ENCODE measurements at regions not wholly inside any gene's neighbourhood (a gene's known extent, or its start where the extent isn't known, plus 50 kb on each side); places are given as distances from the start of the nearest gene placed in this dataset.

- Histone ChIP-seq H4K20me1 (ENCODE audit: insufficient read depth) (no peaks in the 10 kb centered on the region), H2AFZ (ENCODE audit: low read depth) (no peak overlapping the region), H3K27ac (no peak overlapping the region), H3K4me3 (IDR thresholded peaks at IDR 0.05; ENCODE audit: insufficient read depth, low read depth, low read length) (no peak overlapping the region), H3K4me2 (no peak overlapping the region), H3K27me3 (ENCODE audit: insufficient read depth, low read depth) (no peaks in the 10 kb centered on the region), H3K79me2 (ENCODE audit: insufficient read depth, low read depth) (no peaks in the 10 kb centered on the region), H3K9ac (no peak overlapping the region), H3K4me1 (ENCODE audit: low read depth, poor library complexity, severe bottlenecking) (no peaks in the 10 kb centered on the region), H3K36me3 (ENCODE audit: insufficient read depth) (no peaks in the 10 kb centered on the region)
- no peak for TF ChIP-seq CTCF (conservative IDR thresholded peaks at IDR 0.05; ENCODE audit: low read depth, low read length)
Measured at GRCh38 chr12:89111964-89112363, 240.3 kb downstream of the DUSP6 start.

GRCh38 chr12:89108265-89108664 lies 244.0 kb downstream of the DUSP6 start:
- no peaks in the 10 kb centered on the region for H4K20me1 ChIP-seq (ENCODE audit: insufficient read depth)
- no peak overlapping the region for H3K27ac ChIP-seq
- no peak overlapping the region for H3K4me2 ChIP-seq
- no peak overlapping the region for H3K9ac ChIP-seq
- no peaks in the 10 kb centered on the region for H3K36me3 ChIP-seq (ENCODE audit: insufficient read depth)
- H3K4me3 ChIP-seq (IDR thresholded peaks at IDR 0.05; ENCODE audit: insufficient read depth, low read depth, low read length), result no peak overlapping the region
- no peaks in the 10 kb centered on the region for H3K4me1 ChIP-seq (ENCODE audit: low read depth, poor library complexity, severe bottlenecking)
- TF ChIP-seq CTCF (conservative IDR thresholded peaks at IDR 0.05; ENCODE audit: low read depth, low read length), result no peak
- H3K27me3 ChIP-seq (ENCODE audit: insufficient read depth, low read depth), result no peaks in the 10 kb centered on the region
- H2AFZ ChIP-seq (ENCODE audit: low read depth), result no peak overlapping the region
- H3K79me2 ChIP-seq (ENCODE audit: insufficient read depth, low read depth), result no peaks in the 10 kb centered on the region

GRCh38 chr12:89106950-89107349 lies 245.4 kb downstream of the DUSP6 start:
- no peaks in the 10 kb centered on the region for H3K79me2 ChIP-seq (ENCODE audit: insufficient read depth, low read depth)
- no peak for TF ChIP-seq CTCF (conservative IDR thresholded peaks at IDR 0.05; ENCODE audit: low read depth, low read length)

GRCh38 chr12:89105243-89105642 lies 247.1 kb downstream of the DUSP6 start:
- Histone ChIP-seq H3K9ac (no peak overlapping the region), H3K4me1 (ENCODE audit: low read depth, poor library complexity, severe bottlenecking) (no peaks in the 10 kb centered on the region), H3K36me3 (ENCODE audit: insufficient read depth) (no peaks in the 10 kb centered on the region), H3K4me3 (IDR thresholded peaks at IDR 0.05; ENCODE audit: insufficient read depth, low read depth, low read length) (no peak overlapping the region), H3K27me3 (ENCODE audit: insufficient read depth, low read depth) (no peaks in the 10 kb centered on the region), H3K79me2 (ENCODE audit: insufficient read depth, low read depth) (no peaks in the 10 kb centered on the region), H2AFZ (ENCODE audit: low read depth) (no peak overlapping the region), H3K27ac (no peak overlapping the region), H3K4me2 (no peak overlapping the region), H4K20me1 (ENCODE audit: insufficient read depth) (no peaks in the 10 kb centered on the region)
- no peak for TF ChIP-seq CTCF (conservative IDR thresholded peaks at IDR 0.05; ENCODE audit: low read depth, low read length)

More at GRCh38 chr12:89106950-89107349, 245.4 kb downstream of the DUSP6 start:
- no peaks in the 10 kb centered on the region for H3K4me1 ChIP-seq (ENCODE audit: low read depth, poor library complexity, severe bottlenecking)
- H3K4me3 ChIP-seq (IDR thresholded peaks at IDR 0.05; ENCODE audit: insufficient read depth, low read depth, low read length), result no peak overlapping the region
- no peaks in the 10 kb centered on the region for H3K36me3 ChIP-seq (ENCODE audit: insufficient read depth)
- no peaks in the 10 kb centered on the region for H4K20me1 ChIP-seq (ENCODE audit: insufficient read depth)
- H2AFZ ChIP-seq (ENCODE audit: low read depth), result no peak overlapping the region
- H3K9ac ChIP-seq, result no peak overlapping the region
- no peak overlapping the region for H3K4me2 ChIP-seq
- H3K27me3 ChIP-seq (ENCODE audit: insufficient read depth, low read depth), result no peaks in the 10 kb centered on the region
- no peak overlapping the region for H3K27ac ChIP-seq
